IPS-11a (cell line): ENCODE measurements at regions not wholly inside any gene's neighbourhood (a gene's known extent, or its start where the extent isn't known, plus 50 kb on each side); places are given as distances from the start of the nearest gene placed in this dataset.

Source experiments
- H3K4me3 ChIP-seq: one replicate; pipeline ENCODE4 v1.5.1; 2013; ENCODE audit warnings: low read depth, low read length, control low read depth

DNA sequence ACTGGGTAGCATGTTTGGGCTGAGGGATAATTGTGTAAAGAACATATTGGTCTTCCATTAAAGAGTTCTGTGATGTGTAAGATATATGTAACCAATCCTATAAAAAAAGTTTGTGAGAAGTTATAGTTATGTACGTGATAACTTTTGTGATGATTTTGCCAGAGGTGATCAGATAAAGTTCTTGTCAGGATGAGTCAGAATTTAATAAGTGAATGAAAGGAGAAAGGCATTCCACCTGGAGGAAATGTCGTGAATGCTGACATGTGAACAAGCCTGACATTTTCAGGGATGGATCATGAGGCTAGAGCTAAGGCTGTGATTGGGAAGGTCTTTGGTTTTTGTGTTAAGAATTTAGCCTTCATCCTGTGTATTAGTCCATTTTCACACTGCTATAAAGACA lies 241.5 kb downstream of the SNAPC1 start:
- no peak overlapping the region for H3K4me3 ChIP-seq

DNA sequence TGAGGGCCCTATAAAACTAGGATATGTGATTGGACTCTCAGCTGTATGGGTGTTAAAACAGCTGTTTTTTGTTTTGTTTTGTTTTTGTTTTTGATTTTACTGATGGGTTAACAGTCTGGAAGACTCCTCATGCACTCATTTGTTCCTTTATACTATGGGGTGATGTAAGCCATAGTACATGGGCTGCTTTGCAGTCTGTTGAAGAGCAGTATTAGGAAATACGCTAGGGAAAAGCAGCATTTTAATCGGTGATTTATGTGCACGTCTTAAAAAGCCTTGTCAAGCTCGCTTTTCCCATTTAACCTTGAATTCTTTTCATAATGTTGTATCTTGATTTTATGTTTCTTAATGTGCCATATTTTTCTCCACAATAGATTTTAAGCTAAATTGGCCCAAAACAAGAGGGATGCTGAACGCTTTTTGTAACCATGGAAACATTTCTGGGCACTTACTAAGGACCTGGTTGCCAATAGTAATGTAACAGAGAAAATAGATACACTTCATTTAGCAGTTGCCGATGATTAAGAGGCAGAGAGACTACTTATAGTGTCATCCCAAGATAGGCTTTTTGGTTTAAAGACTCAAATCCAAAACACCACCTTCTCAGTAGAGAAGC lies 244.0 kb downstream of the SNAPC1 start:
- no peak overlapping the region for H3K4me3 ChIP-seq

DNA sequence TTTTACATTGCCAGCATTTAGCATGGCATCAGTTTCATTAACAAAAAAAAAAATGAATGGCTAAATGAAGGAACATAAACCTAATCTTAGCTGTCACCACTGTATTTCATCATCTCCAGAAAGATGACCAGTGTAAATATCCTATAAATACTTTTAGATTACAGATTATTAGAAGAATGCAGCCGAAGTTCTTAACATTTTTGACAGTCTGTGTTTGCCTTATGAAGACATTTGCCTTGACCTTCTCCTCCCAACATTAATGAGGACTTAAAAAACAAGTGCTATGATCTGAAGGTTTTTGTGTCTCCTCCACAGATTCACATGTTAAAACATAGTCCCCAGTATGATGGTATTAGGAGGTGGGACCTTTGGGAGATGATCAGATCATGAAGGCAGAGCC lies 253.0 kb downstream of the SNAPC1 start:
- no peak overlapping the region for H3K4me3 ChIP-seq

DNA sequence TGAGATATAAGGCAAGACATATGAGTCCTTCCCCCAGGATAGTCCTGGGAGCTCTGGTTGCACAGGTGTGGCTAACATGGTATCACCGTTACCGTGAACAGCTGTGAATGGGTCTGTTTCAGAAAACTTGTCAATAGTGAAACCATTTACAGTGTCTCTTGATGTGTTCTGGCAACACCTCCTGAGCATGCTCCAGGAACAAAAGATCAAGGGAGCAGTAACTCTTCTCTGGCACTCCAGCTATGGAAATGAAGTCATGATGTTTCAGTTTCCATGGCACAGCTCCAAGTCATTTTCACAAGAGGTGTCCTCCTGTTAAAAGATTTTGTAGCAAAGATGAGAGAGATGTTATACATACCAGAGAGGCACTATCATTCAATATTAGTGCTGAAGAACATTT lies 253.7 kb downstream of the SNAPC1 start:
- no peak overlapping the region for H3K4me3 ChIP-seq

DNA sequence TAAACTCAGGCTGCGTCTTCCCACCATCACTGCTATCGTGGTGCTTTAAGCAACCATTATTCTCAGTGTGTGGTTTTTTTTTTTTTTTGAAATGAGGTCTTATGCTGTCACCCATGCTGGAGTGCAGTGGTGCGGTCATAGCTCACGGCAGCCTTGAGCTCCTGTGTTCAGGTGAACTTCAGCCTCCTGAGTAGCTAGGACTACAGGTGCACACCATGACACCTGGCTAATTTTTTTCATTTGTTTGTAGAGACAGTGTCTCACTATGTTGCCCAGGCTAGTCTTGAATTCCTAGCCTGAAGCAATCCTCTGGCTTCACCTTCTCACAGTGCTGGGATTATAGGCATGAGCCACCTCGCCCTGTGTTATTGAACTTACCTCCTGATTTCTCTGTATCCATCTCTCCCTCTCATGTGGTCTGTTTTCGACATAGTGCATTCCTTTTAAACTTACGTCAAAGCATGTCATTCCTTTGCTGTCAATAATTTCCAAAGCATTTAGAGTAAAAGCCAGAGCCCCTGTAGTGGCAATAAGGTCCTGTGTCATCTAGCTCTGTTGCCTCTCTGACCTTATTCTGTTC lies 255.5 kb downstream of the SNAPC1 start:
- H3K4me3 ChIP-seq = no peak overlapping the region

DNA sequence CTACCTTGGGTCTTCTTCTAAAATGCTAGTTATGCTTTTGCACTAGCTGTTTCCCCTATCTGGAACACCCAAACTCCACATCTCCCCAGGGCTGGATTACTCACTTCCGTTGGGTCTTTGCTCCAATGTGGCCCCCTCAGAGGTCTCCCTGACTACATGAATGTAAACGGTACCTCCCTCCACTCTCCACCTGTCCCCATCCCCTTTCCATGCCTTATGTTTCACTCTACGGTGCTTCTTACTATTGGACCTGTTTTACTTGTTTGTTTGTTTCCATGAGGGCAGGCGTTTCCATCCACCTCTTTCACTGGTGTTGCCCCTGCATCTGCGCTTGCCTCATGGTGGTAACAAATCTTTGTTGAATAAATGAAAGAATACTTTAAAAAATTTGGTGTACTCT lies 256.4 kb downstream of the SNAPC1 start:
- no peak overlapping the region for H3K4me3 ChIP-seq

DNA sequence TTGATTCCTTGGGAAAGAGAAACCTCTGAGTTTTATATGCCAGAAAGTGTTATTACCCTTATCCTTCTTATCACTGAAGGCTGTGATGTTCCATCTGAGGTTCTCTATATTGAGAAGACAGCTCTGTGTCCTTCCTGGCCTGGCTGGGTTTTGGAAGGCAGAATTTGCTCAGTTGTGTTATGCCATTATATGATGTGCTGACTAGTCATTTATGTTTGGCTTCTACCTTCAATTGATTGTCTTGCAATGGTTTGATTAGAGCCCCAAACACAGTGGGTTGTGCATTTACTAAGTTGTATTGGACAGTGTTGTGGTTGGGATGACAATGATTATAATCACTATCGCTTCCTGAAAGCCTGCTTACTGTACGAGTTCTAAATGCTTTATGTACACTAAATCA lies 265.7 kb downstream of the SNAPC1 start:
- H3K4me3 ChIP-seq = no peak overlapping the region

DNA sequence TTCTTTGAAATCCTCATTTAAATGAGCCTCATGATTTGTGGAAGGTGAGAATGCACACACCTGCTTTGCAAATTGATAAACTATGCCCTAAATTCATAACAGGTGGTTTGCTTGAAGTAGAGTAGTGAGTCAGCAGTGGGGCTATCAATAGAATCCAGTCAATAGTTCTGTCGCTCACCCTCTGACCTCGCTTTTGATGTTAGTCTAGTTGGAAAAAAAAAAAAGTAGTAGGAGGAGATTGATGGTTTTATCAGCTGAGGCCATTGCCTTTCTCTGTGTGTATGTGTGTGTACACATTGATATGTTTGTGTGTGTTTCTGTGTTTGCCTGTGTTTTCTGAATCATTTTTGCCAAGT lies 267.3 kb downstream of the SNAPC1 start:
- no peak overlapping the region for H3K4me3 ChIP-seq

DNA sequence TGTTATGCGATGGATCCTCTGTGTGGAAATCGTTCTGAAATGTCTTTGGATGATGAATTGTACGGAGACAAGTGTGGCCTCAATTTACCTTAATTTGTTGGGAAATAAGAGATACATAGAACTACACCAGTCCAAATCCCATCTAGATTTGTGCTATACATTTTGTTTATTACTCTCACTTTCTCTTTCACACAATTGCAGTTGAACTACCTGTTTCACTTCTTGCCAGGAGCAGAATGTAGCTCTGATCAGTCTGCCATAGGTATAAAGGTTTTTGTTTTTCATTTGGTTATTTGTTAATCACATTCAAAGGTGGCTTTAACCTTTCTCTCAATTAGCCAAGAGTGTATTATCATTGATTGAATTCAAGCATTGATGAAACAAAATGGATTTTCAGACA lies 268.2 kb downstream of the SNAPC1 start:
- H3K4me3 ChIP-seq = no peak overlapping the region

DNA sequence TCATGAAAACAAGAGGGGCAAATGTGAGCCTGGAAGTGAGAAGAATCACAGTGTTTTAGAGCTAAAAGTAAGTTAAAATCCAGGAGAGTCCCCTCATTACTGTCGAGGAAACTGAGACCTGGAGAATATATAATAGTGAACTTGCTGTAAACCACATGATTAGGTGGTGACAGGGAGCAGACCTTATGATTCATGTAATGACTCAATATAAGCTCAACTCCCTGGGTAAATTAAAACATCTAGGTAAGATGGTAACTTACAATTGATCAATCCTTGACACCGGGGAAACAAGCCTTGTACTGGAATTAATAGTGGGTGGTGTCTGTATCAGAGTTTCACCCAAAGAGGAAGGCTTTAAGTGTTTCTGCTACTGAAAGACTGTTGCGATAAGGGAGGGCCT lies 269.3 kb downstream of the SNAPC1 start:
- no peak overlapping the region for H3K4me3 ChIP-seq

DNA sequence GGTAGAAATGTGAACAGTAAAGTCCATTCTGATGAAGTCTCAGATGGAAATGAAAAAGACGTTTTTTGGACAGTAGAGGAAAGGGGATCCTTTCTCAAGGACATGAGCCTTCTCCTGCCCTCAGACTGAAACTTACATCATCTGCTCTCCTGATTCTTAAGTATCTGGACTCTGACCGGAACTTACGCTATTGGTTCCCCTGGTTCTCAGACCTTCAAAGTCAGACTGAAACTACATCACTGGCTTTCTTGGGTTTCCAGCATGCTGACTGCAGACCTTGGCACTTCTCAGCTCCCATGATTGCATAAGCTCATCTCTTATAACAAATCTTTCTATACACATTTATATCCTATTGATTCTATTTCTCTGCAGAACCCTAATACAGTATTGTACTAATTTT lies 291.0 kb downstream of the SNAPC1 start:
- H3K4me3 ChIP-seq = no peak overlapping the region

DNA sequence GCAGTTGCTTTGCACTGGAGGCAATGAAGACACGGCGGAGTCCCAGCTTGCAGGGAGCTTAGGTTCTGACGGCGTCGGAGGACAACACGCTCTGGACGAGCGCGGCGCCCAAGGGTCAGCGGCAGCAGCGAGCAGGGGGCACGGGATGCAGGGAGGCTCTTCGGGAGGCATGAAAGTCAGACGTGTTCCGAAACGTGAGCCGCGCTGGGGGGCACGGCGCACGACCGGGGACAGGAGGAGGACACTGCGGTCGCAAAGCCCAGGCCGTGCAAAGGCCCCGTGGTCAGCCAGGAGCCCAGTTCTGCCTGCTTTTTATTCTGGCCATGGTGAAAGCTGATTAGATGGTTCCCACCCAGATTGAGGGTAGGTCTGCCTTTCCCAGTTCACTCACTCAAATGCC lies 294.6 kb downstream of the SNAPC1 start:
- H3K4me3 ChIP-seq = no peak overlapping the region

DNA sequence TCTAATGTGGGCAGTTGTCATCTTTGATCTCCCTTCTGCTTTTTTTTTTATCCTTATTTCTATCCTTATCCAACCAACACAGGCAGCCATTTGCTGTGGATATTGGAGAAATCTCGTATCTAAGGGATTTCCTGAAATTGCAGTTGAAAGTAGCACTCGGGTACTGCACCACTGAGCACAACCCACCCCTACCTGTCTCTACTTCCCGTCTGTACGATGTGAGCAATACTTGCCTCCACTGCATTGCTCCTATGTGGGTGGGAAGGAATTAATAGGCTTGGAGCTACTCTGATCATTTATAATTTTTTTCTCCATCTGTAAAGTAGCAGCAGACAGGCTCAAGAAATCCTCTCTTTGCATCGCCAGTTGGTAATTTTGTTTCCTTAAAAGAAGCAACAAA lies 300.4 kb downstream of the SNAPC1 start:
- H3K4me3 ChIP-seq = no peak overlapping the region

DNA sequence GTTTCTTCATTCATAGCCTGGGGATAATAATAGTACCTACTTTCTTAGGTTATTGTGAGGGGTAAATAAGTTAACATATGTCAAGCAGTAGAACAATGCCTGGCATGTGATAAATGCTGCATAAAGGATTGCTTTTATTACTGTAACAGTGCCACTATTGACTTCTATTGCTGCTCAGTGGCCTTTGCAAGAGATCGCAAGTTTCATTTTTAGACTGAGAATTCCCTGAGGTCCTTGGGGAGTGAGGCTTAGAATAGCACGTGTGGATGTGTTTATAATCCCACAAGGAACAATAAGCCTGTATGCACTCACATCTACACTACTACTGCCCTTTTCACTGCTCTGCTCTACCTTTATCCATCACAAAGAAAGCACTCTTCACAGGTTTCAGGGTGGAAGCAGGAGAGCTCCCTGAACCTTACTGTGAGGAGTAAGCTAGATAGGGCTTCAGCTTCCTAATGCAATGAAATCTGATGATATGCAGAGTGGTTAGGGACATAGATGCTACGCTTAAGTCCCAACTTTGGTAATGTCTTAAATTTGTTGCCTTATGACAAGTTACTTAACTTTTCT lies 302.6 kb downstream of the SNAPC1 start:
- no peak overlapping the region for H3K4me3 ChIP-seq

DNA sequence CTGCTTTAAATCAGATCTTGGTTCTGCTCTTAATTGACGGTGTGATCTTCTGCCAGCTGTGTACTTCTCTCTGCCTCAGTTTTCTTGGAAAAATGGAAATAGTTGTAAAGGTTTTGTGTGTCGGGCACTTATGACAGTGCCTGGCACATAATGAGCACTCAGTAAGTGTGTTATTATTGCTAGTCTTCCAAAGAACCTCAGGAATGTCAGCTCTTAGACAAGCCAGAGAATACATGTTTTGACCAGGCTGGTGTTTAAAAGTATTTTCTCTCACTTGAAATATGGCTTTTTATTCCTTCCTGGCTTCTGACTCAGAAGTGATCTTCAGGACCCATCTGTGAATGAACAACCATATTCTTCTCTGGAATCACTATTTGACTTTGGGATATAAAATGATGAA lies 304.1 kb downstream of the SNAPC1 start:
- no peak overlapping the region for H3K4me3 ChIP-seq

DNA sequence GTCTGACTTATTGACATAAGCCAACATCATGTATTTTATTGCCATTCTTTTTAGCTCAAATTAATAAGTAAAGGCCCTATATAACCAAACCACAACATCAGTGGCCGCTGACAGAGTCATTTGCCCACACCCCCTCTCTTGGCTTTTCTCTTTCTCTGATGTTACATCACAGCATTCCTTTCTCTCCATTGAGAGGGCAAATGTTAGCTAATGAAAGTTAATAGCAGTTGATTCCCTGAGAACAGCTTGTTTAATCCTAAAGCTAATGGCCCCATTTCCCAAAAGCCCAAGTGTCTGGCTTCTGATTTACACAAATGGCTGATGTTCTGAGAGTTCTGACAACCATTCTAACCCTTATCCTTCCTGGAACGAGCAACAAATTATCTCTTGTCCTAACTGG lies 308.8 kb downstream of the SNAPC1 start:
- no peak overlapping the region for H3K4me3 ChIP-seq

DNA sequence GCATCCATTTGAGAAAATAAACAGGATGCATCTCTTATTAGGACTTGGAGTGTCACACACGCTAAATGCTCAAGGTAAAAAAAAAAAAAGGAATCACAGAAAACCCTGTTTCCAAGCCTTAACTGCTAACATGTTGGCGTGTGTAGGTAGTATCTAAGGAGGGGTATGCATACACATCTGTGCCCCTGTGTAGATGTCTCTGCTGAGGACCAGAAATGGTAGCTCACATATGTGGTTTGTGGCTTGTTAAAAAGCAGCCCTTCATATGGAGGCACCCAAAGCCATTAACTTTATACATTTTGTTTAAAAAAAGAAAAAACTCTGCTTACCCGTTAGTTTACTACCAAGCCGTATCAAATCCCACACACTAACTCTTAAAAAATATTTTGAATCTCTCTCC lies 314.1 kb downstream of the SNAPC1 start:
- no peak overlapping the region for H3K4me3 ChIP-seq

DNA sequence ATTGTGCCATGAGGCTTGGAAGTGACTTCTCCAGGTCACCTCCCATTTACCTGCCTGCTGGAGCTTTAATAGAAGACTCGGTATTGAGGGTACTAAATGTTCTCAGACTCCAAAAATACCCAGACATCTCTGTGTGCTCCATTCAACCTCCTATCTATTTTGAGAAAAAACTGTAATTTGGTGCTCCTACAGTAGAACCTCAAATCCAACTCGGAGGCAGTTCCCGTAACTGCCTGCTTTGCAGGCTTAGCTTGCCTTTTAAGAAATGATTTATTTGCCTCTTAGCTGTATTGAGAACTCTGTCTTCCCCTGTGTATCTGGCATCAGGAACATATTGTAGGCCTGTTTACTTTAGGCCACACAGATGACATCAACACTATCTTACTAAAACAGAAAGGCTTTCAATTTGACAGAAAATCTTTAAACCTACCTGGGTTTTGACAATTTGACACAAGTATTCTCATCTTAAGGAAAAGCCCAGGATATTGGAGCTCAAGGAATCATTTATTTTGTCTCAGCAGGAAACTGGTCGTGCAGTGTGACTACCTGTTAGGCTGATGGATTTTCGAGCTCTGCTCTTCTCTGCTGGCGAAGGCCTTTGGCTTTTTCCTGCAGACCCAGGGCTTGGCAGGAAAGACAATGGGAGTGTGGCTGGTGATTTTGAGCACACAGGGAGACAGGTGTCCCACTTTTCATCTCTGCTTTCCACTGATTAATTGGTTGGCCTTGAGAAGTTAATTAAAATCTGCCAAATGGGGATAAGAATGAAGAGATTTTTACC lies 314.8 kb downstream of the SNAPC1 start:
- no peak overlapping the region for H3K4me3 ChIP-seq

DNA sequence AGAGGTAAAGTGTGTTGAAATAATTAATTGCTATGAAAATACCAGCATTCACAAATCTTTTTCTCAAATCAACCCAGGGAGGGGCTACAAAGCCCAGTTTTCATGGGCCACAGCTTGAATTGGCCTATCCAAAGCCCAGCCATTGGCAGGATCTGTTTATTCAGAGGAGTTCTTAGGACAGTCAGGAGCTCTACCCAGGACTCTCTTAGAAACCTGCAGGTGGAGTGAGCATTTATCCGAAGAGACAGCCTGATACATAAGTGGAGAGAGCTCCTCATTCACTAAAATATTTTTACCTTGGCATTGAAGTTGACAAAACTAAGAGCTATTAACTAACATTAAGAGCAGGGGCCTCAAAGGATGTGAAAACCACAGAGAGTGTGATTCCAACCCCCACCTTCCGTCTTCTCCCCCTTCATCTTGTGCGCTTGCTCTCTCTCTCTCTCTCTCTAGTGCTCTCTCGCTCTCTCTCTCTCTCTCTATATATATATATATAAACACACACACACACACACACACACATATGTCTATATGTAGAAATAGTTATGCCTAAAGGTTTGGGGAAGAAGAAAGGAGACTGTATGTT lies 315.5 kb downstream of the SNAPC1 start:
- no peak overlapping the region for H3K4me3 ChIP-seq

DNA sequence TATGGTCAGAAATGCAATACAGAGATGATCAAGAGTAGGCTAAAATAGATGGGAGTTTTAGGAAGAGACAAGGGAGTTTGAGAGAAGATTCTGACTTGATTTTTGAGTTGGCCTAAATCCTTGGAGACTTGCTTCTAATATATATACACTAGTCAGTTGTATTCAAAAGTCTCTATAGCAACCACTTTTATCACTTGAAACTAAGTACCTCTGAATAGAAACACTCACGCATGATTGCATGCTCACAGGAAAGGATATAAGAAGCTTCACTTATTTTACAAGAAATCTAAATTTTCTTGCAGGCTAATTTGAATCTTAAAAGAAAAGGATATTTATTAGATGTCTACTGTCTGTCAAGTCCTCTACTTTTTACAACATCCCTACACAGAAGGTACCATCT lies 316.8 kb downstream of the SNAPC1 start:
- no peak overlapping the region for H3K4me3 ChIP-seq

DNA sequence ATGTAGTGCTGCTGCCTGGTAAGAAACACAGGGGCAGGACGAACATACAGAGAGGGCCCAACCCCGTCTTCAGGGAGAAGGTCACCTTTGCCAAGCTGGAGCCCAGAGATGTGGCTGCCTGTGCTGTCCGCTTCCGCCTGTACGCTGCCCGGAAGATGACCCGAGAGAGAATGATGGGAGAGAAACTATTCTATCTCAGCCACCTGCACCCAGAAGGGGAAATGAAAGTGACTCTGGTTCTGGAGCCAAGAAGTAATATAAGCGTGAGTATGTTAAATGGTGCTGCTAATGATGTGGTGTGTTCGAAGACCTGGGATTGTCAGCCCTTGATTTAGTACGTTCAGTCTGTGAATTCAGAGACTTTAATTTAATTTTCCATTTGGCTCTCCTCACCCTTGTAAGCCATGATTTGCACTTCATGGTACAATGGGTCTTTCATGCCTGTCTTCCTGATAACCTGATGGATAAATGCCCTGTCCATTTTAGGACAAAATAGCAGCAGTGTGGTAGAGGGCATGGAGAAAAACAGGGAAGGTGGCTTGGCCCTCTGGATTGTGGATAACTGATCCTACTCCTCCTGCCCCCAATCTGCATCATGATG lies 318.9 kb downstream of the SNAPC1 start:
- H3K4me3 ChIP-seq = no peak overlapping the region

DNA sequence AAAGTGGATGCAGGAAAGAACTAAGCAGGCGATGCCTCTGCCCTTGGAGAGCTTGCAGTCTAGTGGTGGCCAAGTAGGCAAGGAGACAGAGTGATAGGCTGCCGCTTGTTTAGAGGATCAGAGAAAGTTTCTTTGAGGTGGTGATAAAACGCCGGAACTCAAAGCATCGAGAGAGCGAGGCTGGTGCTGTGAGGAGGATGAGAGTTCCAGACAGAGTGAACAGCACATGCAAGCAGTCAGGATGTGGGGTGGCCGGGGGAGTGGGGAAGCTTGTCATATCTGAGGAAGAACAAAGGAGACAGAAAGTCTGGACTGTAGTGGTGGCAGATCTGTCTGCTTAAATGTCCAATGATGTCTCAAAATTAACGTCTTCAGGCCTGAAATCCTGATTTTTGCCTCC lies 319.7 kb downstream of the SNAPC1 start:
- no peak overlapping the region for H3K4me3 ChIP-seq
